Ovary (tissue), 7 donors: ENCODE measurements at regions not wholly inside any gene's neighbourhood (a gene's known extent, or its start where the extent isn't known, plus 50 kb on each side); places are given as distances from the start of the nearest gene placed in this dataset.

Experiments used
- DNase-seq, 5 donors: peaks; one replicate each; pipeline ENCODE4 v3.0.0-alpha.2; 2019 to 2020
- H3K27ac ChIP-seq, 2 donors: fragments of 200-600 bp; one replicate each; pipeline versions ENCODE4 v1.5.1 to v1.8.0; 2019 to 2022
- H3K27me3 ChIP-seq: fragments of 200-600 bp; one replicate; pipeline ENCODE4 v1.8.0; 2022
- H3K36me3 ChIP-seq: fragments of 200-600 bp; sonication (generic); one replicate; pipeline ENCODE4 v1.5.1; 2019
- H3K4me1 ChIP-seq: one replicate; pipeline ENCODE4 v1.8.1; 2013; ENCODE audit warnings: mild to moderate bottlenecking, moderate library complexity; ENCODE audit not compliant: insufficient read depth
- H3K4me3 ChIP-seq: fragments of 200-600 bp; sonication (generic); one replicate; pipeline ENCODE4 v1.5.1; 2017
- H3K9me3 ChIP-seq, 2 donors: fragments of 200-600 bp in 1 of 2; sonication (generic) in 1 of 2; one replicate each; pipeline versions ENCODE4 v1.5.1 to v1.8.1; 2013 to 2019; ENCODE audit warnings: mild to moderate bottlenecking in 1 of 2, moderate library complexity in 1 of 2
- CTCF ChIP-seq, 3 donors: fragments of 450-650 bp in 2 of 3; fragments of 200-600 bp in 1 of 3; IDR thresholded peaks; one replicate each; pipeline versions ENCODE4 v1.5.1 to v1.8.0; 2016 to 2022; ENCODE audit warnings: antibody characterized with exemption in 3 of 3, mild to moderate bottlenecking in 1 of 3
- EP300 ChIP-seq: sonication (generic); formaldehyde crosslinking; IDR thresholded peaks from one replicate; pipeline ENCODE4 v1.6.1; 2017; ENCODE audit warnings: antibody characterized with exemption
- POLR2A ChIP-seq: fragments of 450-650 bp; IDR thresholded peaks from one replicate; pipeline ENCODE4 v1.6.1; 2017; ENCODE audit warnings: antibody characterized with exemption, mild to moderate bottlenecking, moderate library complexity
- WGBS, 3 donors: extraction: QIAGEN DNeasy Blood & Tissue Kit in 1 of 3; methylation state at CpG; one replicate each; pipeline versions ENCODE4 v1.1.5 to v1.1.7; 2013 to 2017; 5-methylcytosine and 5-hydroxymethylcytosine counted together
- intact Hi-C, 4 donors: fragments of 100-400 bp; cut with DNase I; formaldehyde crosslinking; loops; one replicate each; pipeline versions ENCODE4 v1.11.0 to v1.15.1; 2022 to 2023
- donor health status: DM: no; HTN: no; CAD: no; lungs with moderate emphysema.
- donor health status: DM: no; HTN: no; CAD: no.
- donor health status: Bipolar disorder and iron deficiency.
- donor health status: DM: no; HTN: no; CAD: no.
- donor health status: DM: yes; HTN: yes; CAD: no.

- no peaks in the 10 kb centered on the region for H3K27me3 ChIP-seq
- intact Hi-C loops: no loop called here
- TF ChIP-seq EP300 (no peak), CTCF (IDR thresholded peaks at IDR 0.05) (no peak), POLR2A (no peak)
- no peak overlapping the region for H3K27ac ChIP-seq
- H3K4me1 ChIP-seq: no peaks in the 10 kb centered on the region
- 32 to 64% (median 38%) methylated on average over 1 of the region's 1 CpG for WGBS, 3 donors
- H3K4me3 ChIP-seq: no peak overlapping the region
- no peaks in the 10 kb centered on the region for H3K9me3 ChIP-seq
- no peaks in the 10 kb centered on the region for H3K36me3 ChIP-seq
- DNase-seq: no peak
Observed at GRCh38 chr18:72410399-72410798, 133.7 kb downstream of the CBLN2 start.

GRCh38 chr18:72409903-72410302 is 134.2 kb downstream of the CBLN2 start:
- Histone ChIP-seq H3K4me3 (no peak overlapping the region), H3K27ac (no peak overlapping the region), H3K4me1 (no peaks in the 10 kb centered on the region), H3K27me3 (no peaks in the 10 kb centered on the region), H3K9me3 (no peaks in the 10 kb centered on the region), H3K36me3 (no peaks in the 10 kb centered on the region)
- intact Hi-C loops: no loop called here
- TF ChIP-seq POLR2A (no peak), CTCF (IDR thresholded peaks at IDR 0.05) (no peak), EP300 (no peak)
- no peak for DNase-seq
- 3 to 16% (median 3%) methylated on average over 1 of the region's 1 CpG for WGBS, 3 donors

GRCh38 chr18:72407048-72407447 is 137.1 kb downstream of the CBLN2 start:
- H3K36me3 ChIP-seq: no peaks in the 10 kb centered on the region
- TF ChIP-seq CTCF (IDR thresholded peaks at IDR 0.05): no peak
- no peak for TF ChIP-seq POLR2A
- TF ChIP-seq EP300: no peak
- WGBS, 3 donors: 85 to 89% (median 88%) methylated on average over 2 of the region's 2 CpGs
- H3K4me1 ChIP-seq: no peaks in the 10 kb centered on the region
- H3K4me3 ChIP-seq: no peak overlapping the region
- H3K9me3 ChIP-seq: no peaks in the 10 kb centered on the region
- DNase-seq: no peak
- H3K27me3 ChIP-seq: no peaks in the 10 kb centered on the region
- intact Hi-C loops: no loop called here
- no peak overlapping the region for H3K27ac ChIP-seq

DNA sequence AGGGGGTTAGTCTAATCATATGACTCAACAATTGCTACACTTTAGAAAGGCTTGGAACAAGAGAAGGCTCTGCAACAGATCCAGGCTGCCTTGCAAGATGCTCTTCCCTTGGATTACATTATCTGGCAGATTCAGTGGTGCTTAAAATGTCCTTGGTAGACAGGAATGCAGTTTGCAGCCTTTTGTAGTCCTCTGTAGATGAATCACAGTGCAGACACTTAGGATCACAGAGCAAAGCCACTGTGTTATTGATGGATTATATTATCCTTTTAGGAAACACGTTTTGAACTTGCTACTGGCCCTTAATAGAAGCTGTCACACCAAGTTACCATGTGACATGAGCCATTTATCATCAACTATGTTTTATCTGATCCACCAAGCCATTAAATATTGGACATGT is 152.2 kb downstream of the CBLN2 start:
- Histone ChIP-seq H3K36me3 (no peaks in the 10 kb centered on the region), H3K4me3 (no peak overlapping the region), H3K4me1 (no peaks in the 10 kb centered on the region), H3K27ac (no peak overlapping the region), H3K9me3 (no peaks in the 10 kb centered on the region), H3K27me3 (no peaks in the 10 kb centered on the region)
- 14 to 19% (median 16%) methylated on average over 1 of the region's 1 CpG for WGBS, 3 donors
- no peak for TF ChIP-seq CTCF (IDR thresholded peaks at IDR 0.05)
- TF ChIP-seq POLR2A: no peak
- no peak for TF ChIP-seq EP300
- intact Hi-C loops: no loop called here
- DNase-seq: no peak

DNA sequence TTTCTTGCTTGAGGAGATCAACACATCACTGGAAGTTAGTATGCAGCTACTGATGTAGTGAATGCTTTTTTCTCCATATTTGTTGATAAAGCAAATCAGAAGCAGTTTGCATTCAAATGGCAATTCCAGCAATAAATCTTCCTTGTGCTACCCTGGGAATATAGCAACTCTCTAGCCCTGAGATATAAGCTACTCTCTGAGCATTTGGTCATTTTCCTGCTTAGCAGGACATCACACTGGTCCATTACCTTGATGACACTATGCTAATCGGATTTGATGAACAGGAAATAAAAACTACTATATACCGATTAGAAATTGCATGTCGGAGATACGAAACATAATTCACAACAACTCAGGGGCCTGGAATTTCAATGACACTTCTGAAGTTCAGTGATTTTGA is 152.7 kb downstream of the CBLN2 start:
- DNase-seq: no peak
- no peak overlapping the region for H3K4me3 ChIP-seq
- H3K27me3 ChIP-seq: no peaks in the 10 kb centered on the region
- H3K27ac ChIP-seq: no peak overlapping the region
- no peaks in the 10 kb centered on the region for H3K36me3 ChIP-seq
- no peak for TF ChIP-seq EP300
- no peak for TF ChIP-seq CTCF (IDR thresholded peaks at IDR 0.05)
- no peak for TF ChIP-seq POLR2A
- no peaks in the 10 kb centered on the region for H3K9me3 ChIP-seq
- intact Hi-C loops: no loop called here
- no peaks in the 10 kb centered on the region for H3K4me1 ChIP-seq
- WGBS, 3 donors: 86 to 88% (median 88%) methylated on average over 4 of the region's 4 CpGs
